ENCODE measurements at regions not wholly inside any gene's neighbourhood (a gene's known extent, or its start where the extent isn't known, plus 50 kb on each side); places are given as distances from the start of the nearest gene placed in this dataset.

DNA sequence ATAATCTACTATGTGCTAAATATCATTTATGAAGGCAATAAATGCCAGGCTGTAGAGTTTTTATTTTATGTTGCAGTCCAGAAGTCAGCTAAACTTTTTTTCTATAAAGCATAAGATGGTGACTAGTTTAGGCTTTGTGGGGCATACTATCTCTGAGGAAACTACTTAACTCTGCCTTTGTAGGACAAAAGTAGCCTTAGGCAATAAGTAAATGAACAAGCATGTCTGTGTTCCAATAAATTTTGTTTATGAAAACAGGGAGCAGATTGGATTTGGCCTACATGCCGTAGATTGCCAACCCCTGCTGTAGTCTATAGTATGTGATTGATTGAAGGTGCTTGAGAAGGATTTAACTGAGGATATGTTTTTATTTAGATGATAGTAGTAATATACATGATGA lies 502.5 kb upstream of the NAALADL2 start:
- TF ChIP-seq, protein P1, sequence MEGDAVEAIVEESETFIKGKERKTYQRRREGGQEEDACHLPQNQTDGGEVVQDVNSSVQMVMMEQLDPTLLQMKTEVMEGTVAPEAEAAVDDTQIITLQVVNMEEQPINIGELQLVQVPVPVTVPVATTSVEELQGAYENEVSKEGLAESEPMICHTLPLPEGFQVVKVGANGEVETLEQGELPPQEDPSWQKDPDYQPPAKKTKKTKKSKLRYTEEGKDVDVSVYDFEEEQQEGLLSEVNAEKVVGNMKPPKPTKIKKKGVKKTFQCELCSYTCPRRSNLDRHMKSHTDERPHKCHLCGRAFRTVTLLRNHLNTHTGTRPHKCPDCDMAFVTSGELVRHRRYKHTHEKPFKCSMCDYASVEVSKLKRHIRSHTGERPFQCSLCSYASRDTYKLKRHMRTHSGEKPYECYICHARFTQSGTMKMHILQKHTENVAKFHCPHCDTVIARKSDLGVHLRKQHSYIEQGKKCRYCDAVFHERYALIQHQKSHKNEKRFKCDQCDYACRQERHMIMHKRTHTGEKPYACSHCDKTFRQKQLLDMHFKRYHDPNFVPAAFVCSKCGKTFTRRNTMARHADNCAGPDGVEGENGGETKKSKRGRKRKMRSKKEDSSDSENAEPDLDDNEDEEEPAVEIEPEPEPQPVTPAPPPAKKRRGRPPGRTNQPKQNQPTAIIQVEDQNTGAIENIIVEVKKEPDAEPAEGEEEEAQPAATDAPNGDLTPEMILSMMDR (conservative IDR thresholded peaks at IDR 0.05; ENCODE audit: low read depth, low read length), result no peak
- TF ChIP-seq EZH2 (IDR thresholded peaks at IDR 0.05; ENCODE audit: low read length, unreplicated experiment) (no peak), EZH2phosphoT487 (IDR thresholded peaks at IDR 0.05; ENCODE audit: borderline replicate concordance, low read length) (no peak)
